MV-4-11 (cell line): ENCODE measurements at regions not wholly inside any gene's neighbourhood (a gene's known extent, or its start where the extent isn't known, plus 50 kb on each side); places are given as distances from the start of the nearest gene placed in this dataset.
A peak's percentile ranks its signal among the peaks of the same experiment; 100 is the strongest.

Experiments
- DNase-seq: peaks from one replicate; lab custom pipeline; 2025; lab: John Stamatoyannopoulos, UW

DNA sequence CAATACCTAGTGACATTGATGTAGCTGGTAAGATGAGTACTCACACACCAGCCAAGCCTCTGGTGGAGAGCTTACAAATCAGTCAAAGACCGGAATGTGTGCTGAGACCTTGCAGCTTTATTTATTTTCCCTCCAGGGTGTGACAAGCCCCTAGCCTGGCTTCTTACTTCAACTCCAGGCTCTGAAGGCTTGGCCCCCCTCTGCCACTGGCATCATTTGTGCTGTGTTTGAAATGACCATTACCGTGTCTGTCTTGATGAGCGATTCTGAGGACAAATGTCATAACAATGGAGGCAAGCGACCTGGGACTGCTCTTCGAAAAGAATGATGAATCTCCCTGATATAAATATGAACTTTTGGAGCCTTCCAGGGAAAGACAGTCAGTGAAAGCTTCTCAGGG is 749.9 kb upstream of the HS6ST1 start:
- DNase-seq = no peak

DNA sequence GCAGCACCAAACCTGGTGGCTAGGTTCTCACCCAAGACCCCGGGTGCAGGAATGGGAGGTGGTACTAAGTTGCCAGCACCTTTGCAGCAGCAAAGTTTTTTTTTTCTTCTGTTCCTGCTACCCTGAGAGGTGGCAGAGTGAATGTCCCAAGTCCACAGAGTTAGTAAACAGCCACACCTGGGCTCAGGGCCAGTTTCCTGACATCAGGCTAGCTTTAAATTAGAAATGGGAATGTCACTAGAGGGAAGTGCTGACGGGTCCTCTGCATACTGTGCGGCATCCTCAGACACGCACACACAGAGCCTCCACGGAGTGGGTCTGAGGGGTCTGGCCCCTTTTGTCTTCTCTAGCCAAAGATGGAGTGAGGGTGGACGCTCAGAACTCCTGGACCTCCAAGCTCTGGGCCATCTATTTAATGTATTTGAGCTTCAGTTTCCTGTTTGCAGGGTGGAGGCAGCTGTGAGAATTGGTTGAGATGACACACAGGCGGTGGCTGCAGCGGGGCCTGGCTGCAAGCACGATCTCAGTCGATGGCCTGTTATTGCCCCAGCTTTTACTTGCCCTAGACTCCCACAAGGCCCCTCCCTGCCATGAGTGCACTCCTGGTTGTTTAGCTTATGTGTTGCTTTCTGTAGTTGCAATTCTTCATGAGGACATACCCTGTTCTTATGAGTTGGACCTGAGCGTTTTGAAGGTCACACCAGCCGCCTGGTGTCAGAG is 751.4 kb upstream of the HS6ST1 start:
- DNase-seq = no peak

DNA sequence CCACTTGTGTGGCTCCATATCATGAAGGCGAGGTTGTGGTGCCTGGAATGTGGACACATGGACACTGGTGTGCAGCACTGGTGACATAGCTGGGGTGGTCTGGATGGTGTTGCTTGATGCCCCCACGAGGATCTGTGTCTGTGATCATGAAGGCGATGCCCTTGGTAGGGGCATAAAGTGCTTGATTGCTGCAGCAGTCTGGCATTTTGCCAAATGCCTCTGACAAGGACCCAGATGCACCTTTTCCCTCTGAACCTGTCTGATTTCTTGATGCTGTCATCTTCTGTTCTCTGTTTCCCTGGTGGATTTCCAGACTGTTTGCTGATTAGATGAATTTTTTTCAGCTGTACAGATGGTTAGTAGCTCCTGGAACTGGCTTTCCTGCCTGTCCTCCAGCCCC is 752.0 kb upstream of the HS6ST1 start:
- DNase-seq = no peak

- DNase-seq = no peak
These were observed 752.9 kb upstream of the HS6ST1 start for GRCh38 chr2:129071531-129071930.

DNA sequence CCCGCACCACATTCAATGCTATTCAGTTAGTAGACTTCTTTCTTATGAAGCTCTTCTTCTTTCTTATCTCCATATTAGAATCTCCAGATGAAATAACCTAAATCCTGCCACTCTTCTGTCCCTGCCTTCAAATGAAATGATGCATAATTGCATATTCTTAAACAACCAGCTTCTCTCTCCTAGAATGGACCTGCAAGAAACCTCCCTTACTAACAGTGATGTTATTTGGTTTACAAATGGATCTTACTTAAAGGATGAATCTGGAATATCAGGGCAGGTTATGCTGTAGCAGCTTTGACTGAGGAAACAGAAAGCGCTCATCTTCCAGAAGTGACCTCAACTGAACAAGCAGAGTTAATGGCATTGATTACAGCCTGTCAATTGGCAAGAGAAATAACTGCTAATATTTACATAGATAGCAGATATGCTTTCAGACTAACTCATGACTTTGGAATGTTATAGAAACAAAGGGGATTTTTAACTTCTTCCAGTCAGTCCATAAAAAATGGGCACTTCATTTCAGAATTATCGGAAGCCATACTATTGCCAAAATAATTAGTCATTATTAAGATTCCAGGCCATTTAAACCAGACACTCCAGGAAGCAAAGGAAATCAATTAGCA is 755.7 kb upstream of the HS6ST1 start:
- no peak for DNase-seq

DNA sequence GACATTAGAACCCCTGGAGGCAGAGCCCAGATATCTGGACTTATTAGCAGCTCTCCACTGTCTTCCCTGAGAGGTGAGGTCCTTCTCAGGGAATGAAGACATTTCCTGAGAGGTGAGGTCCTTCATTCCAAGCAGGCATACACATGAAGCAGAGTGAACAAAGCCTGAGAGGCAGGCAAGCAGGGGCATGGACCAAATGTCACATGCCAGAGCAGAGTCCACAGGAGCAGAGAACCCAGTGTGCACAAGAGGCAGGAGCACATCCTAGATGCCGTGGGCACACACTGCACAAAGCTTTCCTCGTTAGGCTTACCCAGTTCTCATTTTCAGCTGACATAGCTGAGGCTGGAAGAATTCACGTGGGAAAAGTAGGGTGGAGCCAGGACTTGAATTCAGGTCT is 759.9 kb upstream of the HS6ST1 start:
- no peak for DNase-seq

- DNase-seq = no peak
These were observed 762.2 kb upstream of the HS6ST1 start for GRCh38 chr2:129080715-129081476.

- DNase-seq = no peak
These were observed 766.7 kb upstream of the HS6ST1 start for GRCh38 chr2:129085386-129085785.

DNA sequence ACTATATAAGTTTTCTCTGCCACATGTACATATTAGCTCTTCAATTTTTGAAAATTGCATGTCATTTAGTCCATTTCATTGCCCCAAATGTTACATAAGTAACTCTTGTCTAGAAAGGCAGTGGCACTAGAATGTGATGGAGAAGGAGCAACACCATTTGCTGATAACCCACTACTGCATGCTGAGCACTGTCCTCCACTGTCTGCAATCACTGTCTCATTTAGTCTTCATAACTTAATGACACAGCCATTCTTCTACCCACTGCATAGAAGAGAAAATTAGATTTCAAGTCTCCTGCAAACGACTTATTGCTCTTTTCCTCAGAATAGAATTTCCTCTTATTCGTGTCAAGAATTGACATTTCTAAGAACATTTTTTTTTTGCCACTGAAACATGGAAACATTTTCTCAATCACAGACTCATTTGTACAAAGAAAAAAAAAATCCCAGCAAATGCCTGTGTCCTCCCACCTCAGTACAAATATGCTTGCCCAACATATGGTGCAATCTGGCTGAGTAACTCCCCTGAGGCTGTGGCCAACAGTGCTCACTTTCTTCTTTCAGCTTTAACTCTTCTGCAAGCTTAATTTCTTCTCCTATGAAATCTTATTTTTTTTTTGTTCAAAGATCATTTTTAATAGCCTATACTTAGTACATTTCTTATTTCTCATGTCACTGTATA is 768.6 kb upstream of the HS6ST1 start:
- DNase-seq = no peak

- DNase-seq = no peak
These were observed 773.0 kb upstream of the HS6ST1 start for GRCh38 chr2:129091620-129092019.

DNA sequence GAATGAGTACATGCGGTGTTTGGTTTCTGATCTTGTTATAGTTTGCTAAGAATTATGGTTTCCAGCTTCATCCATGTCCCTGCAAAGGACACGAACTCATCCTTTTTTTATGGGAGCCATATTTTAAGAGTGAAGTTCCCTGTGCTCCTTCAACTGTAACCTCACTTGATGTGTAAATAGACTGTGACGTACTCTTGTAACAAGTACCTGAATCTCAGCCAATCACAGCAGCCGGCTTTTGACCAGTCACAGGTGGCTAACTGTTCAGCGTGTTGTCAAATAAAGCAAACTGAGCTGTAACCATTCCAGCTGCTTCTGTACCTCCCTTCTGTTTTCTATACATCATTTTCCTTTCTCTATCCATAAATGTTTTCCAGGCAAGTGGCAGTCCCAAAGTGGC is 774.3 kb upstream of the HS6ST1 start:
- DNase-seq = no peak

GRCh38 chr2:129101186-129101585 is 782.5 kb upstream of the HS6ST1 start:
- no peak for DNase-seq

DNA sequence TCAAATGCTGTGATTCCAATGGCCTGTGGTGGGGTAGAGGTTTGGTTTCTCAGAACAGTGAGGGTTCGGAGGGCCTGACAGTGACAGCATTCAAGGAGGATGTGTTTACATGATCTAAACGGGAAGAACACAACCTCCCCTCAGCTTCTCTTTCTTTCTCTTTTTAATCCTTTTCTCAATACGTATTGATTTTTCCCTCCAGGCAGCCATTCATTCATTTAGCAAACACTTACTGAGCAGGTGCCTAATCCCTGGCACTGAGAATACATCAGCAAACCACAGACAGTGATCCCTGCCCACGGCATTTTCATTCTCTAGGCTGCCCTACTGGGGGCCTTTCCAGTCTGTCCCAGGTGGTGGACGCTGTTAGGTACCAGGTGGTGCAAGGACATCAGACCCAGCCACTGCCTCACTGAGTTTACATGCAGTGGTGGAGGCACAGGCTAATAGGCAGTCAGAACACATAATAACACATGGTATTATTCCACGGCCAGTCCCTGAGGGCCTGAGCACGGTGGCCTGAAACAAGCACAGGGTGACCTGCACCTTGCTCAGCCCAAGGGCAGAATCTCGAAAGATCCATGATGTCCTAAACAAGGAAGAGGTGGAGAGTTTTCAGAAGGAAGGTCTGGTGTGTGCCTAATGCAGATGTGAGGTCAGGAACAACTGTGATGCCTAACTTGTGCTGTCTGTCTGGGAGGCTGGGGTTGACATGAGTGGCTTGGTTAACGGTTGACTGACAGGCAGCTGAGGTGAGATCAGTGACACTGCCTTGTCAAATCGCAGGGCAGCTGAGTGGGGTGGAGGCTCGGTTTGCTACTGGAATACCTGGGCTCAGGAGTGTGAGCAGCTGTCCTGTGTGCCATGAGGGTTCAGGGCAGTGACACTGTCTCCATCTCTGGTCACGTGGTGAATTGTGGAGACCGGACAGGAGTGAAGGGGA is 785.5 kb upstream of the HS6ST1 start:
- DNase-seq = no peak

DNA sequence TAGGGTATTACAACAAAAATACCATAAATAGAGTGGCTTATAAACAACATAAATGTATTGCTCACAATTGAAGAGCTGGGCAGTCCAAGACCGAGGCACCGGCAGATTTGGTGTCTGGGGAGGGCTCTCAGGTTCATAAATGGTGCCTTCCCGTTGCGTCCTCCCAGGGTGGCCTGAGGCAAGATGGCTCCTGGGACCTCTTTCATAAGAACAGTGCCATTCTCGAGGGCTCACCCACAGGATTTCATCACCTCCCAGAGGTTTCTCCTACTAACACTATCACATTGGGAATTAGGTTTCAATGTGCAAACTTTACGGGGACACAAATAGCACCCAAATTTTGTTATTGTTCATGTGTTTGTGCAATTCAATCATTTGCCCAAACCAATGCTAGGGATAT is 793.5 kb upstream of the HS6ST1 start:
- no peak for DNase-seq

- no peak for DNase-seq
These were observed 795.1 kb upstream of the HS6ST1 start for GRCh38 chr2:129113776-129114175.

GRCh38 chr2:129117434-129117833 is 798.8 kb upstream of the HS6ST1 start:
- DNase-seq = no peak

DNA sequence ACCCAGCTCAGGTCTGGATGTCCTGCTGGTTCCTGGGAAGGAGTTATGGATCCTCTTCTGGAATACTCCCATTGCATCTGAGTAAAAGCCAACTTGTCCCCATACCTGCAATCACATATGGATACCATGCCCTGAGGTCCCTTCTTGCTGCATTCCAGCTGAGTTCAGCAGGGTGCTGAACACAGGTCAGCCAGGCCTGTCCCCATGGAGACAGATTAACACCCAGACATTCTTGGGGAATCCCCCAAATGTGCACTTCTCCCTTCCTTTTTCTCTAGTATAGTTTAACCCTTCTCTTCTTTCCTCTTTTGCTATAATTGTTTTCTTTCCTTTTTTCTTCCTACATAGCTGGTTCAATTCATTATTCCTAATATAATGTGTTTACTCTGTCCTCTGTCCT is 799.6 kb upstream of the HS6ST1 start:
- no peak for DNase-seq

DNA sequence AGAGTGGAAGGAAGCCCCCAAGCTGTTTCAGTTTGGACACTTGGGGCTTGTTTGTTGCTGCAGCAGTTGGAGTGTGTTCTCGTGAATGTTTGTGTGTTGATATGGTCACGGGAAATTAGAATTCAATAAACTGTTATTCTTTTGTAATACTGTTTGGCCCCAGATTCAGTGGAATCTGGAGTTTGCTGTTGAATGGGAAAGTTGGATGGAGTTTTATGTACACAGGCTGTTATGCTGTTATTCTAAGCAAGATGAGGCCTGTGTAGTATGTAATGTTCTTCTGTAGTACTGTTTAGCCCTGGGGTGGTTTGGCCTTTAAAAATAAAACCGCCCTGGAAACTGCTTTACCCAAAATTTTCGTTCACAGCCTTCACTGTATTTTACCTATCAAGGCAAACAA is 810.4 kb upstream of the HS6ST1 start:
- DNase-seq = no peak

DNA sequence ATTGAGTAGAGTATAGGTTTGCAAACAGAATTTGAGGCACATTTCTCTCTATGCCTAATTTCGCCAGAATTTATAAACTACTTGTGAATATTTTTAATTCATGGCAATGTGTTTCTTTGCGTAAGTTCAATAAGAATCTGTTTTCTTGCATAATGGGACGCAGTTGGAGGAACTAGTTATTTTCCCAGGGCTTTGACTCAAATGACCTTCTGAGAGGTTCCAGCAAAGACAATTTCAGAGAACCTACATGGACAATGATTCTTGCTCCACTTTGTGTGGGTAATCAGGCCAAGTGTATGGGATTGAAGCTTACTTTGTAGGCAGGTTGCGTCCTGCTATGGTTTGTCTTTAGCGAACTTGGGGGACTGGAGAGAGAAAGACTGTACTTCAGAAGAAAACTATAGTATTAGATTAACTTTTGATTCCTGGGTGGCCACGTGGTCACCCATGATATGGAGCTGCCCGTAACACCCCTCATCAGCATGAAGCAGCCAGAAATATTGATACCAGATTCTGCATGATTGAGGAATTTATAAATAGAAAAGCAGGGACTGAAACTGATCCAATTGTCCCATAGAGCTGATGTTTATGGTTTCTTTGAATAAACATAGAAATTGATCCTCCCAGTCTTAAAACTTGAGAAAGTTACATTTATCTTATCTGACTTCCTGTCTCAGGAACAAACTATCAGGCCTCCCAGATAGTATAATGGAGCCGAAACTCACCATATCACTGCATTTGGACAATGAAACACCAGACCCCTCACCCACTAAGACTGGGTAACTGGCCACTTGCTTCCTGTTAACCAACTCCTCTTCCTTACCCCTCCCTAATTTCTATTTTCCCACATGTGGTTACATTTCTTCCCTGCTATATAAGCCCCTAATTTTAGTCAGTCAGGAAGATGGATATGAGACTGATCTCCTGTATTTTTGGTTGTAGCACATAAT is 815.3 kb upstream of the HS6ST1 start:
- no peak for DNase-seq

DNA sequence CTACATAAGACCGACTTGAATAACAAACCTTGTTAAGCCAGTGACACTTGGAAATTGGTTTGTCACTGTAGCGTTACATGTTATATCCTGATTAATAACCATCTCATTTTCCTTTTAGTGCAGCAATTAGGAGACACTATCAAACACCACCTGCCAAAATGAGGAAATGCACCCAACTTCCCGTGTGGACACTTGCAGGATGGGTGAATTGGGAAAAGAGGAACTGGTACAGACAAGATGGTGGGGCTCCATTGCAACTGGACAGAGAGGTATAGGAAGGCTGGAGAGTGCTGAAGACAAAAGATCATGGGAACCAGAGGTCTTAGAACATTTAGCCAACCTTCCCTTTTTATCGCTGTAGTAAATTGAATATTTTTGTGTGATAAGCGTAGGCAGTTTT is 816.3 kb upstream of the HS6ST1 start:
- peak; percentile 48 for DNase-seq
